ENCODE measurements at regions not wholly inside any gene's neighbourhood (a gene's known extent, or its start where the extent isn't known, plus 50 kb on each side); places are given as distances from the start of the nearest gene placed in this dataset.

DNA sequence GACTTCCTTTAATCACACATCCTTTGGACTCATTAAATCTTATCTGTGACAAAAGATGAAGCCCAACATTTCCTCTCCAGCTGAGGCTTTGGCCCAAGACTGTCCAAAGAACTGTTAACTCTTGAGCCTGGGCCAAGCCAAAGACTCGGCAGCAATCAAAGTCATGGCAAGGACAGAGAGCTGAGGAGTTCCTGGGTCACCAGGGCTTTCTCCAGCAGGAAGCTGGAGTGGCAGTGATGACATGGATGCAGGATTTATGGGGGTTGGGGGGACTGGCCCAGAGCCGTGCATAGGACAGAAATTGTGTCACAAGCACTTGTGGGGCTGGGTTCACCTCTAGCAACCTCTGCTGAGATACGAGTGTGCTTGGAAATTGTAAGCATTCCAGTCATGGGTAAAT, 440.3 kb downstream of the PLK2 start:
- Mint-ChIP-seq H3K9me3 (no peaks in the 10 kb centered on the region), H3K36me3 (no peaks in the 10 kb centered on the region), H3K27ac (no peak overlapping the region), H3K4me3 (no peak overlapping the region), H3K27me3 (peaks cover 4% of the 10 kb centered on the region), H3K4me1 (no peaks in the 10 kb centered on the region)
- Histone ChIP-seq H3K9me3 (ENCODE audit: control insufficient read depth in 2 of 2, low read length in 2 of 2) (no peaks in the 10 kb centered on the region), H3K27me3 (ENCODE audit: control insufficient read depth, insufficient read depth, low read length) (no peaks in the 10 kb centered on the region), H3K4me1 (ENCODE audit: control insufficient read depth, insufficient read depth, low read length, poor library complexity, severe bottlenecking) (no peaks in the 10 kb centered on the region), H3K36me3 (ENCODE audit: control insufficient read depth, insufficient read depth, low read length) (no peaks in the 10 kb centered on the region), H3K4me3 (ENCODE audit: low read depth, low read length) (no peak overlapping the region), H3K27ac (ENCODE audit: insufficient read depth, low read length, poor library complexity, severe bottlenecking) (no peak overlapping the region)
- DNase-seq (no peak), ATAC-seq (ENCODE audit: low read depth in 2 of 2) (no peak)

DNA sequence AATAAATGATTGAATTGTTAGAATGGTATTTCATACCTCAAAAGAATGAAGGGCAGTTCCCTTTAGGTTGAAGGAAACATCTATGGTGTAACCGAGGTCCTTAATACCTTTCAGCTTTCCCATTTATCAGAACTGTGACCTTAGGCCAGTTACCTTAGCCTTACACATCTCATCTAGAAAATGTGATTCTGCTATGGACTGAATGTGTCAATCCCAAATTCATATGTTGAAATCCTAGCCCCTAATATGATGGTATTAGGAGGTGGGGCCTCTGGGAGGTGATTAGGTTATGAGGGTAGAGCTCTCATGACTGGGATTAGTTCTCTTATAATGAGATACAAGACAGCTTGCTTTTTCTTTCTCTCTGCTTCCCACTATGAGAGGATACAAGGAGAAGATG, 441.9 kb downstream of the PLK2 start:
- no peak overlapping the region for H3K27ac Mint-ChIP-seq
- peaks cover 4% of the 10 kb centered on the region for H3K27me3 Mint-ChIP-seq
- DNase-seq: no peak
- H3K9me3 Mint-ChIP-seq: no peaks in the 10 kb centered on the region
- Histone ChIP-seq H3K9me3 (ENCODE audit: control insufficient read depth in 2 of 2, low read length in 2 of 2) (no peaks in the 10 kb centered on the region), H3K4me1 (ENCODE audit: control insufficient read depth, insufficient read depth, low read length, poor library complexity, severe bottlenecking) (no peaks in the 10 kb centered on the region), H3K27ac (ENCODE audit: insufficient read depth, low read length, poor library complexity, severe bottlenecking) (no peak overlapping the region), H3K27me3 (ENCODE audit: control insufficient read depth, insufficient read depth, low read length) (no peaks in the 10 kb centered on the region), H3K4me3 (ENCODE audit: low read depth, low read length) (no peak overlapping the region), H3K36me3 (ENCODE audit: control insufficient read depth, insufficient read depth, low read length) (no peaks in the 10 kb centered on the region)
- no peak overlapping the region for H3K4me3 Mint-ChIP-seq
- no peaks in the 10 kb centered on the region for H3K4me1 Mint-ChIP-seq
- no peak for ATAC-seq (ENCODE audit: low read depth in 2 of 2)
- no peaks in the 10 kb centered on the region for H3K36me3 Mint-ChIP-seq

DNA sequence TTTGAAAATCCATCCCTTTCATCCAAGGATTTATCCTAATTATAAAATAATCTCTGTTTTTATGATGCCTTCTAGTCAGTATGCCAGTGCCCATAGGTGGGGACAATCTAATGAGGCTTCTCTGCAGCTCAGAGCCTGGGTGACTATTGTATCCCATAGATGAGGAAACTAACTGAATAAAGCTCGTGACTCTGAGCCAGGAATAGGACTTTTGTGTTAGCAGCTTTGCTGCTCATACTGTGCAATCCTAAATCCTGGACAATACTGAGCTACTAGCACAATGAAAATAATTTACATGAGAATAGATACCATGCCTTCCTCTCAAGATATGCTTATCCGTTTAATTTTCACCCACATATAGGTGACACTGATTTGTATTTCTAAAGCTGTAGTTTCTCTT, 443.0 kb downstream of the PLK2 start:
- Histone ChIP-seq H3K27ac (ENCODE audit: insufficient read depth, low read length, poor library complexity, severe bottlenecking) (no peak overlapping the region), H3K36me3 (ENCODE audit: control insufficient read depth, insufficient read depth, low read length) (no peaks in the 10 kb centered on the region), H3K27me3 (ENCODE audit: control insufficient read depth, insufficient read depth, low read length) (no peaks in the 10 kb centered on the region), H3K9me3 (ENCODE audit: control insufficient read depth in 2 of 2, low read length in 2 of 2) (no peaks in the 10 kb centered on the region), H3K4me1 (ENCODE audit: control insufficient read depth, insufficient read depth, low read length, poor library complexity, severe bottlenecking) (no peaks in the 10 kb centered on the region), H3K4me3 (ENCODE audit: low read depth, low read length) (no peak overlapping the region)
- peaks cover 5% of the 10 kb centered on the region for H3K27me3 Mint-ChIP-seq
- DNase-seq: no peak
- H3K9me3 Mint-ChIP-seq: no peaks in the 10 kb centered on the region
- no peak overlapping the region for H3K4me3 Mint-ChIP-seq
- no peaks in the 10 kb centered on the region for H3K4me1 Mint-ChIP-seq
- no peak overlapping the region for H3K27ac Mint-ChIP-seq
- no peak for ATAC-seq (ENCODE audit: low read depth in 2 of 2)
- H3K36me3 Mint-ChIP-seq: no peaks in the 10 kb centered on the region

DNA sequence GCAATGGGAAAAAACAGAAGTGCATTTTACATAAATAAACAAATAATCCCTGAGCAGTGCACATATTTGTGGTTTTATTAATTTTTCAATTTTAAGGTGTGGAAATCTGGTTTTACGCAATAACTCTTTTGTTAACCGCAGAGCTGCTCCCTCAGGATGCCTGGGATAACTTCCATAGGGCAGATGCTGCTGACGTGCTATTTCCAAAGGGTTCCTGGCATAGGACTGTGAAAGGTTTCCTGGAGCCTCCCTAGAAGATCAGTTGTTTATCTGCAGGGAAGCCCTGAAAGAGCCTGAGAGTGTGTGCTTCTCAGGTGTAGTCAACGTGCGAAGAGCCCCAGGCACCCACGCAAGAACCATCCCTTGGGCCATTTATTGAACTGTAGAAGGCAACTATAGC, 443.5 kb downstream of the PLK2 start:
- H3K9me3 Mint-ChIP-seq: no peaks in the 10 kb centered on the region

DNA sequence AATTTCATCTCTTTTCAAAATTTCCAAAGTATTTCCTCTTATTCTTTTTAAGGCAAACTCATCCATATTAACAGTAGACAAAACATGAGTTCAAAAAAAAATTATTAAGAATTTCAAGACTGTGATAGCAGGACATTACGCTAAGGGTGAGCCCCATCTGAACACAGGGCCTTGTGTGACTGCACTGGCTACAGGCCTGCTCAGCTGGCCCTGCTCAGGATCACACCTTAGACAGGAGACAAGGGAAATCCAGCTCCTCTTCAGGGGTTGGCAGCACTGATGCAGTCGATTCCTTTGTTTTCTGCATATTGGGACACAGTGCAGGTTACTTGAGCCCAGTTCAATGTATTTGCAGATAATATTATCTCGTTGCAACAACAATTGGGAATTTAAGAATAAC, 444.7 kb downstream of the PLK2 start:
- Histone ChIP-seq H3K27ac (ENCODE audit: insufficient read depth, low read length, poor library complexity, severe bottlenecking) (no peak overlapping the region), H3K9me3 (ENCODE audit: control insufficient read depth in 2 of 2, low read length in 2 of 2) (no peaks in the 10 kb centered on the region), H3K4me3 (ENCODE audit: low read depth, low read length) (no peak overlapping the region), H3K4me1 (ENCODE audit: control insufficient read depth, insufficient read depth, low read length, poor library complexity, severe bottlenecking) (no peaks in the 10 kb centered on the region), H3K36me3 (ENCODE audit: control insufficient read depth, insufficient read depth, low read length) (no peaks in the 10 kb centered on the region), H3K27me3 (ENCODE audit: control insufficient read depth, insufficient read depth, low read length) (no peaks in the 10 kb centered on the region)
- H3K36me3 Mint-ChIP-seq: no peaks in the 10 kb centered on the region
- no peaks in the 10 kb centered on the region for H3K4me1 Mint-ChIP-seq
- DNase-seq (no peak), ATAC-seq (ENCODE audit: low read depth in 2 of 2) (no peak)
- no peak overlapping the region for H3K27ac Mint-ChIP-seq
- peaks cover 9% of the 10 kb centered on the region for H3K27me3 Mint-ChIP-seq
- no peaks in the 10 kb centered on the region for H3K9me3 Mint-ChIP-seq
- H3K4me3 Mint-ChIP-seq: no peak overlapping the region

More for the DNA sequence above, 443.5 kb downstream of the PLK2 start:
- DNase-seq (no peak), ATAC-seq (ENCODE audit: low read depth in 2 of 2) (no peak)
- Histone ChIP-seq H3K9me3 (ENCODE audit: control insufficient read depth in 2 of 2, low read length in 2 of 2) (no peaks in the 10 kb centered on the region), H3K36me3 (ENCODE audit: control insufficient read depth, insufficient read depth, low read length) (no peaks in the 10 kb centered on the region), H3K4me1 (ENCODE audit: control insufficient read depth, insufficient read depth, low read length, poor library complexity, severe bottlenecking) (no peaks in the 10 kb centered on the region), H3K27ac (ENCODE audit: insufficient read depth, low read length, poor library complexity, severe bottlenecking) (no peak overlapping the region), H3K4me3 (ENCODE audit: low read depth, low read length) (no peak overlapping the region), H3K27me3 (ENCODE audit: control insufficient read depth, insufficient read depth, low read length) (no peaks in the 10 kb centered on the region)
- no peak overlapping the region for H3K4me3 Mint-ChIP-seq
- peaks cover 9% of the 10 kb centered on the region for H3K27me3 Mint-ChIP-seq
- H3K4me1 Mint-ChIP-seq: no peaks in the 10 kb centered on the region
- H3K36me3 Mint-ChIP-seq: no peaks in the 10 kb centered on the region
- no peak overlapping the region for H3K27ac Mint-ChIP-seq

DNA sequence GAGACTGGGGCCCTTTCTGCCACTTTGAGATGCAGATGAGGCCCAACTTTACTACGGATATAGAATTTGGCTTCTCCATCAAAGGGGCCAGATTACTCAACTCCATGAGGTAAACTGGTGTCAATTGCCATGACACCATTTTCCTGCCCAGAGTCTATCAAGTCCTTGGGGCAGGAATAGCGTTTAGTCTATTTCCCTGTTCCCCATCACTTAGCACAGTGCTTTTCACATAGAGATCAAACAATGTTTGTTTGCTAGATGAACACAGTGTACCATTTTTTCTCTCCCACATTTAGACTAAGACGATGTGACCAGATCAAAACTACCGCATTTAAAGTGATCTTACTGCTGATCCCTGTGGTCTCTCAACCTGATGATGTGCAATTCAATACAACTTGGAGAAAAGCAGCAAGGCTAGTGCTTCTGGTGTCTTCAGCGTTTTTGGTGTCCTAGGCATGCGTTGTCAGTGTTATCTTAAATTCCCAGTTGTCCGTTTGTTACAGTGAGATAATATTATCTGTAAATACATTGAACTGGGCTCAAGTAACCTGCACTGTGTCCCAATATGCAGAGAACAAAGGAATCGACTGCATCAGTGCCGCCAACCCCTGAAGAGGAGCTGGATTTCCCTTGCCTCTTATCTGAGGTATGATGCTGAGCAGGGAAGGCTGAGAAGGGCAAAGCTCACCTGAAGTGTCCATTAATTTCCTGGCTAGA, 446.2 kb downstream of the PLK2 start:
- ATAC-seq (ENCODE audit: low read depth in 2 of 2): no peak
- H3K36me3 Mint-ChIP-seq: no peaks in the 10 kb centered on the region

DNA sequence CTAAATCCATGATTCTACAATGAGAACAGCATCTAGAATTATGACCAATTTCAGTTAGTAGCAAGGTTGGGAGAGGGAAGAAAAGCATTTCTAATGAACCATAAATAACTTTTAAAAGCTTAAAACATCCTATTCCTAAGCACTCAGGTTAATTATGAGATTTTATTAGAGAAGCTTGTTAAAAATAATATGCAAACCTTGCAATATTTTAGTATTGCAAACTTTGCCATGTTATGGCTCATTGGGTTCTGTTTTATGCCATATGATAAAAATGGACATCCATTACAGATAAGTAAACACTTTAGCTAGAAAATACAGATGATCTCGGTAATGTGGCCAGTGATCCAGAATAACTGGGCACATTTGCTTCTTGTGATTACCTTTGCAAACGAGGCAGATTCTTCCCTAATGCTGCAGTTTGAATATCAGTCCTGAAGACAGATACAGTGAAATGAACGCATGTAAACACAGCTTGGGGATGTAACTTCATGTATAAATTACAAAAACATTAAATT, 447.0 kb downstream of the PLK2 start:
- Histone ChIP-seq H3K27ac (ENCODE audit: insufficient read depth, low read length, poor library complexity, severe bottlenecking) (no peak overlapping the region), H3K9me3 (ENCODE audit: control insufficient read depth in 2 of 2, low read length in 2 of 2) (no peaks in the 10 kb centered on the region), H3K4me3 (ENCODE audit: low read depth, low read length) (no peak overlapping the region), H3K36me3 (ENCODE audit: control insufficient read depth, insufficient read depth, low read length) (no peaks in the 10 kb centered on the region), H3K4me1 (ENCODE audit: control insufficient read depth, insufficient read depth, low read length, poor library complexity, severe bottlenecking) (no peaks in the 10 kb centered on the region), H3K27me3 (ENCODE audit: control insufficient read depth, insufficient read depth, low read length) (no peaks in the 10 kb centered on the region)
- Mint-ChIP-seq H3K27me3 (peaks cover 5% of the 10 kb centered on the region), H3K27ac (no peak overlapping the region), H3K4me1 (no peaks in the 10 kb centered on the region), H3K36me3 (no peaks in the 10 kb centered on the region), H3K4me3 (no peak overlapping the region), H3K9me3 (no peaks in the 10 kb centered on the region)
- DNase-seq (no peak), ATAC-seq (ENCODE audit: low read depth in 2 of 2) (no peak)

More for the DNA sequence above, 446.2 kb downstream of the PLK2 start:
- no peaks in the 10 kb centered on the region for H3K27me3 ChIP-seq (ENCODE audit: control insufficient read depth, insufficient read depth, low read length)
- no peak overlapping the region for H3K4me3 ChIP-seq (ENCODE audit: low read depth, low read length)
- Mint-ChIP-seq H3K27ac (no peak overlapping the region), H3K4me3 (no peak overlapping the region), H3K9me3 (no peaks in the 10 kb centered on the region), H3K4me1 (no peaks in the 10 kb centered on the region), H3K27me3 (peaks cover 7% of the 10 kb centered on the region)
- no peak for DNase-seq
- no peaks in the 10 kb centered on the region for H3K9me3 ChIP-seq (ENCODE audit: control insufficient read depth in 2 of 2, low read length in 2 of 2)
- H3K27ac ChIP-seq (ENCODE audit: insufficient read depth, low read length, poor library complexity, severe bottlenecking): no peak overlapping the region
- no peaks in the 10 kb centered on the region for H3K36me3 ChIP-seq (ENCODE audit: control insufficient read depth, insufficient read depth, low read length)
- no peaks in the 10 kb centered on the region for H3K4me1 ChIP-seq (ENCODE audit: control insufficient read depth, insufficient read depth, low read length, poor library complexity, severe bottlenecking)

DNA sequence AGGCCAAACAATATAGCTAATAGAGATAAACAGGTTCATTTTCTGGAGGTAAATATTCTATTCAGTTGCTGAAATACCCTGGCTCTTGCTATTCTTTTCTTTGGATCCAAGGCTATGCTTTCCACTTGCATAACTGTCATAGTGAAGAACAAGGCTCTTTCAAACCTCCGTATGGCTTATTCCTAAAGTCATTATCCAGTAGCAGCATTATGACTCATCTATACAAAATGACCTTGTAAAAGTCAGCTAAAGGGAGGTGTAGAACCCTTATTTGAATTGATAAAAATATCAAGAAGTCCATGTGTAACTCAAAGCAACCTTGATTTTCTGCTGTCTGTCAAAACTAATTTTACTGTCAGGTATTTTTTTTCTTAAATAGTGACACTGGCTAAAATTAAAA, 447.8 kb downstream of the PLK2 start:
- Mint-ChIP-seq H3K4me3 (no peak overlapping the region), H3K36me3 (no peaks in the 10 kb centered on the region), H3K9me3 (no peaks in the 10 kb centered on the region), H3K27me3 (peaks cover 5% of the 10 kb centered on the region), H3K4me1 (no peaks in the 10 kb centered on the region), H3K27ac (no peak overlapping the region)
- Histone ChIP-seq H3K36me3 (ENCODE audit: control insufficient read depth, insufficient read depth, low read length) (no peaks in the 10 kb centered on the region), H3K4me1 (ENCODE audit: control insufficient read depth, insufficient read depth, low read length, poor library complexity, severe bottlenecking) (no peaks in the 10 kb centered on the region), H3K9me3 (ENCODE audit: control insufficient read depth in 2 of 2, low read length in 2 of 2) (no peaks in the 10 kb centered on the region), H3K4me3 (ENCODE audit: low read depth, low read length) (no peak overlapping the region), H3K27me3 (ENCODE audit: control insufficient read depth, insufficient read depth, low read length) (no peaks in the 10 kb centered on the region), H3K27ac (ENCODE audit: insufficient read depth, low read length, poor library complexity, severe bottlenecking) (no peak overlapping the region)
- DNase-seq (no peak), ATAC-seq (ENCODE audit: low read depth in 2 of 2) (no peak)

Measured in CD4-positive, CD25-positive, alpha-beta regulatory T cell (primary cell).